Mesothelial cell of epicardium (in vitro differentiated cells): ENCODE measurements at regions not wholly inside any gene's neighbourhood (a gene's known extent, or its start where the extent isn't known, plus 50 kb on each side); places are given as distances from the start of the nearest gene placed in this dataset.

Source experiments
- DNase-seq, 2 experiments: peaks; one replicate each; pipeline ENCODE4 v3.0.0; 2021; ENCODE audit warnings: low spot score in 2 of 2; ENCODE audit not compliant: unreplicated experiment in 2 of 2
- H3K27ac Mint-ChIP-seq: 2 replicates; pipeline ENCODE4 v1.8.0; 2021; ENCODE audit warnings: mixed read lengths
- H3K27me3 Mint-ChIP-seq: 2 replicates; pipeline ENCODE4 v1.8.0; 2021; ENCODE audit warnings: low read depth, mixed read lengths
- H3K36me3 Mint-ChIP-seq: 2 replicates; pipeline ENCODE4 v1.8.0; 2021; ENCODE audit warnings: mixed read lengths
- H3K4me1 Mint-ChIP-seq: 2 replicates; pipeline ENCODE4 v1.8.0; 2021; ENCODE audit warnings: mixed read lengths
- H3K4me3 Mint-ChIP-seq: 2 replicates; pipeline ENCODE4 v1.8.0; 2021; ENCODE audit warnings: mild to moderate bottlenecking, moderate library complexity, mixed read lengths
- H3K9me3 Mint-ChIP-seq: 2 replicates; pipeline ENCODE4 v1.8.0; 2021; ENCODE audit warnings: mixed read lengths
- TF ChIP-seq, protein P1 (sequence below): fragments of 200-600 bp; sonication (generic); IDR thresholded peaks from one replicate; pipeline ENCODE4 v1.5.0; 2021; ENCODE audit warnings: antibody characterized with exemption; ENCODE audit not compliant: unreplicated experiment

DNA sequence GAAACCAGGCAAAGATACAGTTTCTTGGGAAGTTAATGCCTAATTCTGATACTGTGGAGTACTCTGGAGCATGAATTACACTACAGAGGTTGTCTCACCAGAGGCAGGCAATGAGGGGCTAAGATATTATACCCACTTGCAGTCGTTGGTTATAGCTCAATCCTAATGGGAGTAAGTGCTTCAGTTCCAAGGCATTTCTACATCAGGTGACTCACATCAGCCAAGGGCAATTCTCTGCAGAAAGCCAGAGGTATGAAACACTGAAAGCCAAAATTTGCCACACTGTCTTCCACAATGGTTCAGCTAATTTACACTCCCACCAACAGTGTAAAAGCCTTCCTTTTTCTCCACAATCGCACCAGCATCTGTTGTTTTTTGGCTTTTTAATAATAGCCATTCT is 174.0 kb upstream of the IL15 start:
- no peaks in the 10 kb centered on the region for H3K27me3 Mint-ChIP-seq
- no peak for DNase-seq
- no peak overlapping the region for H3K4me3 Mint-ChIP-seq
- H3K4me1 Mint-ChIP-seq, result peaks cover 6% of the 10 kb centered on the region
- H3K27ac Mint-ChIP-seq, result no peak overlapping the region
- TF ChIP-seq, protein P1, sequence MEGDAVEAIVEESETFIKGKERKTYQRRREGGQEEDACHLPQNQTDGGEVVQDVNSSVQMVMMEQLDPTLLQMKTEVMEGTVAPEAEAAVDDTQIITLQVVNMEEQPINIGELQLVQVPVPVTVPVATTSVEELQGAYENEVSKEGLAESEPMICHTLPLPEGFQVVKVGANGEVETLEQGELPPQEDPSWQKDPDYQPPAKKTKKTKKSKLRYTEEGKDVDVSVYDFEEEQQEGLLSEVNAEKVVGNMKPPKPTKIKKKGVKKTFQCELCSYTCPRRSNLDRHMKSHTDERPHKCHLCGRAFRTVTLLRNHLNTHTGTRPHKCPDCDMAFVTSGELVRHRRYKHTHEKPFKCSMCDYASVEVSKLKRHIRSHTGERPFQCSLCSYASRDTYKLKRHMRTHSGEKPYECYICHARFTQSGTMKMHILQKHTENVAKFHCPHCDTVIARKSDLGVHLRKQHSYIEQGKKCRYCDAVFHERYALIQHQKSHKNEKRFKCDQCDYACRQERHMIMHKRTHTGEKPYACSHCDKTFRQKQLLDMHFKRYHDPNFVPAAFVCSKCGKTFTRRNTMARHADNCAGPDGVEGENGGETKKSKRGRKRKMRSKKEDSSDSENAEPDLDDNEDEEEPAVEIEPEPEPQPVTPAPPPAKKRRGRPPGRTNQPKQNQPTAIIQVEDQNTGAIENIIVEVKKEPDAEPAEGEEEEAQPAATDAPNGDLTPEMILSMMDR, result no peak
- no peaks in the 10 kb centered on the region for H3K36me3 Mint-ChIP-seq
- no peaks in the 10 kb centered on the region for H3K9me3 Mint-ChIP-seq

GRCh38 chr4:141463678-141464077 is 172.7 kb upstream of the IL15 start:
- no peak overlapping the region for H3K27ac Mint-ChIP-seq

DNA sequence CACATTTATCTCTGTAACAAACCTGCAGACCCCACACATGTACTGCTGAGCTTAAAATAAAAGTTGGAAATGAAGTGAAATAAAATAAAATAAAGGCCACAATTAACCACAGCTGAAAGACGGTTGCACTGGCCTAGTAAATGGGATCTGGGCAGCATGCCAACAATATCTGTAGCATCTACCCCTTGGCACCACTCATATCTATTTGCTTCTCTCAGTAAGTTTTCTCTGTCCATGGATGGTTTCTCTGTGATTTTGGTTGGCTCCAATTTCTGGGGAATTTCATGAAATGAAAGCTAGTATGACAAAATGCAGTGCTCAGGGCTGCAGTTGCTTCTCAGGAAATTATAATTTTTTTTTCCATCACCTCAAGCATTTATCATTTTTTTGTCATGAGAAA is 172.0 kb upstream of the IL15 start:
- peaks cover 6% of the 10 kb centered on the region for H3K4me1 Mint-ChIP-seq
- H3K36me3 Mint-ChIP-seq, result no peaks in the 10 kb centered on the region
- TF ChIP-seq, protein P1, result no peak
- no peak for DNase-seq
- H3K9me3 Mint-ChIP-seq, result no peaks in the 10 kb centered on the region
- H3K27me3 Mint-ChIP-seq, result no peaks in the 10 kb centered on the region
- no peak overlapping the region for H3K4me3 Mint-ChIP-seq
- no peak overlapping the region for H3K27ac Mint-ChIP-seq

More at GRCh38 chr4:141463678-141464077, 172.7 kb upstream of the IL15 start:
- no peaks in the 10 kb centered on the region for H3K9me3 Mint-ChIP-seq
- no peak overlapping the region for H3K4me3 Mint-ChIP-seq
- TF ChIP-seq, protein P1, result no peak
- DNase-seq, result no peak
- H3K36me3 Mint-ChIP-seq, result no peaks in the 10 kb centered on the region
- H3K27me3 Mint-ChIP-seq, result no peaks in the 10 kb centered on the region
- H3K4me1 Mint-ChIP-seq, result peaks cover 6% of the 10 kb centered on the region

DNA sequence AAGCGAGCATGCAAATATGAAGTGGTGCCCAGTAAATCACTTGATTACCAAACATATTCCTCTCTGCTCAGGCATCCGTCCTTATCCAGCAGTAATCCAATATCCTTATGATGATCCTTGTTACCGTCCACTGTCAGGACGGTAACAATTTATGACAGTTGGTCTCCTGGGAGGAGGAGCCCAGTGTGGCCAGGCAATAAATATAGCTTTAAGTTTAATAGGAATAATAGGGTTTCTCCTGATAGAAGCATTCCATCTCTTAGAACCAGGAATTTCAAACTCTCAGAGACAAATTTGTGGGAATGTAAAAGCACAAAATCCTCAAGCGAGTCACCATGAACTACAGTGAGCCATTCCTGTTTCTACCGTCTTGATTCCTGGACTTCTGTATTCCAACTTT is 171.2 kb upstream of the IL15 start:
- no peaks in the 10 kb centered on the region for H3K9me3 Mint-ChIP-seq
- H3K4me1 Mint-ChIP-seq, result peaks cover 6% of the 10 kb centered on the region
- TF ChIP-seq, protein P1, result no peak
- no peak for DNase-seq
- H3K27ac Mint-ChIP-seq, result no peak overlapping the region
- no peaks in the 10 kb centered on the region for H3K27me3 Mint-ChIP-seq
- H3K4me3 Mint-ChIP-seq, result no peak overlapping the region
- H3K36me3 Mint-ChIP-seq, result no peaks in the 10 kb centered on the region

GRCh38 chr4:141467225-141467624 is 169.2 kb upstream of the IL15 start:
- no peak for DNase-seq
- Mint-ChIP-seq H3K36me3 (no peaks in the 10 kb centered on the region), H3K27ac (no peak overlapping the region), H3K27me3 (no peaks in the 10 kb centered on the region), H3K4me3 (no peak overlapping the region), H3K4me1 (peaks cover 6% of the 10 kb centered on the region), H3K9me3 (peaks cover 3% of the 10 kb centered on the region)
- TF ChIP-seq, protein P1, result no peak

DNA sequence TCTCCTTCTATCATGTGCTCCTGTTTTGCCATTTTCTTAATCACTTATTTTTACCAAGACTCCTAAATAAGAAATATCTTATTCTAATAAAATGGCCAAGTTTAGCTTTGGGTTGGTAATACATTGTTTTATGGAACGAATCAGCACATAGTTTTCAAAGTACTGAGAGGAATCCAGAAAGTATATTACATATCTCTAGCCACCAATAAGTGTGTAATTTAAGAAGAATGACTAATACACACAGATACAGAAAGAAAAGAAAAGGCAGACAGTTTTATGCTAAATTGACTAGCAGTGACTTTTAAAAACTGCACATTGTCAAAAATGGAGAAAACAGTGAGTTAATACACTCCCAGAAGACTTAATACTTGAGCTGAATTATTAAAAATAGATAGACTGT is 167.0 kb upstream of the IL15 start:
- Mint-ChIP-seq H3K27ac (no peak overlapping the region), H3K27me3 (no peaks in the 10 kb centered on the region), H3K36me3 (no peaks in the 10 kb centered on the region), H3K4me1 (peaks cover 3% of the 10 kb centered on the region), H3K4me3 (no peak overlapping the region), H3K9me3 (peaks cover 4% of the 10 kb centered on the region)
- TF ChIP-seq, protein P1, result no peak
- no peak for DNase-seq
